ENCODE measurements at regions not wholly inside any gene's neighbourhood (a gene's known extent, or its start where the extent isn't known, plus 50 kb on each side); places are given as distances from the start of the nearest gene placed in this dataset.

GRCh38 chr12:30010071-30011052, 226.6 kb upstream of the TMTC1 start:
- WGBS, 2 donors, result 74 to 87% methylated on average over 1 of the region's 1 CpG
- Histone ChIP-seq H3K27ac (no peak overlapping the region), H3K27me3 (no peaks in the 10 kb centered on the region), H3K4me3 (no peak overlapping the region), H3K36me3 (ENCODE audit: low read depth, missing control alignments) (no peaks in the 10 kb centered on the region), H3K9me3 (no peaks in the 10 kb centered on the region), H3K4me1 (no peaks in the 10 kb centered on the region)
- TF ChIP-seq POLR2A (IDR thresholded peaks at IDR 0.05), result no peak
- TF ChIP-seq CTCF (IDR thresholded peaks at IDR 0.05), result no peak
- DNase-seq, result no peak
- intact Hi-C loops (cut with DNase I; ENCODE audit: low total_unique reads), result no loop called here

- Histone ChIP-seq H3K27me3 (no peaks in the 10 kb centered on the region), H3K36me3 (ENCODE audit: low read depth, missing control alignments) (no peaks in the 10 kb centered on the region), H3K9me3 (no peaks in the 10 kb centered on the region), H3K27ac (no peak overlapping the region), H3K4me1 (no peaks in the 10 kb centered on the region), H3K4me3 (no peak overlapping the region)
- intact Hi-C loops (cut with DNase I; ENCODE audit: low total_unique reads), result no loop called here
- TF ChIP-seq CTCF (IDR thresholded peaks at IDR 0.05) (no peak), POLR2A (IDR thresholded peaks at IDR 0.05) (no peak)
- 59 to 77% methylated on average over 1 of the region's 1 CpG for WGBS, 2 donors
- no peak for DNase-seq
Measured at GRCh38 chr12:30006021-30006420, 222.3 kb upstream of the TMTC1 start.

- DNase-seq, result no peak
- WGBS, 2 donors, result 88% methylated on average over 2 of the region's 2 CpGs
- TF ChIP-seq POLR2A (IDR thresholded peaks at IDR 0.05) (no peak), CTCF (IDR thresholded peaks at IDR 0.05) (no peak)
- Histone ChIP-seq H3K36me3 (ENCODE audit: low read depth, missing control alignments) (no peaks in the 10 kb centered on the region), H3K27ac (no peak overlapping the region), H3K4me3 (no peak overlapping the region), H3K4me1 (no peaks in the 10 kb centered on the region), H3K27me3 (no peaks in the 10 kb centered on the region), H3K9me3 (no peaks in the 10 kb centered on the region)
- intact Hi-C loops (cut with DNase I; ENCODE audit: low total_unique reads), result no loop called here
Measured at GRCh38 chr12:30003321-30003720, 219.6 kb upstream of the TMTC1 start.

- no peak for DNase-seq
- H3K4me1 ChIP-seq, result no peaks in the 10 kb centered on the region
- H3K9me3 ChIP-seq, result no peaks in the 10 kb centered on the region
- TF ChIP-seq CTCF (IDR thresholded peaks at IDR 0.05) (no peak), POLR2A (IDR thresholded peaks at IDR 0.05) (no peak)
- H3K4me3 ChIP-seq, result no peak overlapping the region
- H3K27ac ChIP-seq, result no peak overlapping the region
- H3K36me3 ChIP-seq (ENCODE audit: low read depth, missing control alignments), result no peaks in the 10 kb centered on the region
- 89 to 93% methylated on average over 5 of the region's 5 CpGs for WGBS, 2 donors
- H3K27me3 ChIP-seq, result no peaks in the 10 kb centered on the region
- intact Hi-C loops (cut with DNase I; ENCODE audit: low total_unique reads), result no loop called here
Measured at GRCh38 chr12:30002677-30003076, 218.9 kb upstream of the TMTC1 start.

- H3K27me3 ChIP-seq, result no peaks in the 10 kb centered on the region
- H3K27ac ChIP-seq, result no peak overlapping the region
- intact Hi-C loops (cut with DNase I; ENCODE audit: low total_unique reads), result no loop called here
- H3K4me1 ChIP-seq, result no peaks in the 10 kb centered on the region
- H3K9me3 ChIP-seq, result no peaks in the 10 kb centered on the region
- WGBS, 2 donors, result 95 to 100% methylated on average over 1 of the region's 1 CpG
- no peaks in the 10 kb centered on the region for H3K36me3 ChIP-seq (ENCODE audit: low read depth, missing control alignments)
- H3K4me3 ChIP-seq, result no peak overlapping the region
- TF ChIP-seq POLR2A (IDR thresholded peaks at IDR 0.05) (no peak), CTCF (IDR thresholded peaks at IDR 0.05) (no peak)
- no peak for DNase-seq
Measured at GRCh38 chr12:30000401-30000800, 216.7 kb upstream of the TMTC1 start.

Data from testis (tissue), 2 donors.